Muscle layer of colon (tissue), 2 donors: ENCODE measurements at regions not wholly inside any gene's neighbourhood (a gene's known extent, or its start where the extent isn't known, plus 50 kb on each side); places are given as distances from the start of the nearest gene placed in this dataset.

Experiments
- H3K27ac ChIP-seq: one replicate; pipeline ENCODE4 v1.7.0; 2013; ENCODE audit warnings: low read depth, mild to moderate bottlenecking, low read length, moderate library complexity
- H3K27me3 ChIP-seq, 2 donors: one replicate each; pipeline ENCODE4 v1.7.0; 2013; ENCODE audit warnings: low read length in 2 of 2, mild to moderate bottlenecking in 2 of 2; ENCODE audit not compliant: insufficient read depth in 2 of 2, control insufficient read depth in 1 of 2
- H3K36me3 ChIP-seq: one replicate; pipeline ENCODE4 v1.7.0; 2013; ENCODE audit warnings: mild to moderate bottlenecking, low read length; ENCODE audit not compliant: insufficient read depth
- H3K4me1 ChIP-seq: one replicate; pipeline ENCODE4 v1.7.0; 2013; ENCODE audit warnings: mild to moderate bottlenecking, low read length; ENCODE audit not compliant: insufficient read depth
- H3K4me3 ChIP-seq, 2 donors: one replicate each; pipeline ENCODE4 v1.7.0; 2013; ENCODE audit warnings: low read length in 2 of 2, low read depth in 1 of 2, mild to moderate bottlenecking in 1 of 2, moderate library complexity in 1 of 2
- H3K9ac ChIP-seq: one replicate; pipeline ENCODE4 v1.7.0; 2013; ENCODE audit warnings: low read length
- H3K9me3 ChIP-seq: one replicate; pipeline ENCODE4 v1.7.0; 2013; ENCODE audit warnings: mild to moderate bottlenecking, low read length
- donor health status: abdominal sarcoma.
- donor health status: Adenocarcinoma of cecum.

DNA sequence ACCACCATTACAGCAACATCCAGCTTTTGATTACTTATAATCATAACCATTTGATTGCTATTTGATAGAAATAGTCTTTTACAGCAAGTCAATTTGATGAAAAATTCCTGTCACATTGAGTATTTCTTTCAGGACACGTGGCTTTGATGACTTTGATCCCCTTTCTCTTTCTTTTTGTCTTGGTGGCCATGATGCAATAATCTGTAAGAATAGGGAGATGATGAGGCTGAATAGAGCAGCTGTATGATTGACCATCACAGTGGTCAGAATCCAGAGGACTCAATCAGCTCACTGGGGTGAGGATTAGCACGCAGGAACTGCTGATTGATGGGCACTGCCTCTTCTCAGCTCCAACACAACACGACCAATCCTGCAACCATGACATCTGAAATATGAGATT is 262.7 kb downstream of the PARP8 start:
- no peak overlapping the region for H3K27ac ChIP-seq
- no peaks in the 10 kb centered on the region for H3K36me3 ChIP-seq
- H3K4me1 ChIP-seq, result no peaks in the 10 kb centered on the region
- no peak overlapping the region for H3K4me3 ChIP-seq
- no peak overlapping the region for H3K9ac ChIP-seq
- H3K9me3 ChIP-seq, result no peaks in the 10 kb centered on the region
- no peaks in the 10 kb centered on the region for H3K27me3 ChIP-seq

DNA sequence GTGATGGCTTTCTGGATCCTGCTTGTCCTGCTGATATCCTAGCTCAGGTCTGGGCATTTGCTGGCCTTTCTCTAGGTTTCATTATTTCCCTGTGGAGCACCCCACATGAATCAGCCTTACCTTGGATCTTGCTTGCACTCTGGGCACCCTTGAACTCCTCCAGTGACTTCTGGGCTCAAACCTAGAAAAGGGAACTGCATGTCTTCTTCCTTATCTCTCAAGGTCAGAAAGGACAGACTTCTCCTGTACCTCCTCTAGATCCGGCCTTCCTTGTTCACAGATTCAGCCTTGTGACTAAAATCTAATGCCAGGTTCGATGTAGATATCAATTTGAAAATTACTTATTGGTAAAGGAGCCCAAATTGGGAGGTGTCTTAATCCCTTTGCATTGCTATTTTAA is 267.9 kb downstream of the PARP8 start:
- no peaks in the 10 kb centered on the region for H3K4me1 ChIP-seq
- H3K4me3 ChIP-seq, result no peak overlapping the region

DNA sequence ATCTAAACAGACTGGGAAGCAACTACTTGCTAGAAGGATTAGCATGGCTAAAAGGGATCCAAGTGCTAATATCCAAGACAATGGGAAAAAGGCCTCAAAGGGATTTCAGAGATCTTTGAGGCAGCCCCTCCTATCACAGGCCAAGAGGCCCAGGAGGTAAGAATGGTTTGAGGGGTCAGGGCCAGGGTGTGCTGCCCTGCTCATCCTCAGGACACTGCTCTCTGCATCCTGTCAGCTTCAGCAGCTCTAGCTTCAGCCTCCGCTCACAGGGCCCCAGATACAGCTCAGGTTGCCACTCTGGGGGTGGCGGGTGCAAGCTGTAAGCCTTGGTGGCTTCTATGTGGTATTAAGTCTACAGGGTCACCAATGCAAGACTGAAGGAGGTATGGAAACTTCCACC is 278.7 kb downstream of the PARP8 start:
- Histone ChIP-seq H3K9ac (no peak overlapping the region), H3K27me3 (no peaks in the 10 kb centered on the region), H3K4me3 (no peak overlapping the region), H3K36me3 (no peaks in the 10 kb centered on the region), H3K9me3 (no peaks in the 10 kb centered on the region), H3K27ac (no peak overlapping the region), H3K4me1 (no peaks in the 10 kb centered on the region)

More for the DNA sequence above, 267.9 kb downstream of the PARP8 start:
- Histone ChIP-seq H3K27ac (no peak overlapping the region), H3K9ac (no peak overlapping the region), H3K27me3 (no peaks in the 10 kb centered on the region), H3K9me3 (no peaks in the 10 kb centered on the region), H3K36me3 (no peaks in the 10 kb centered on the region)

DNA sequence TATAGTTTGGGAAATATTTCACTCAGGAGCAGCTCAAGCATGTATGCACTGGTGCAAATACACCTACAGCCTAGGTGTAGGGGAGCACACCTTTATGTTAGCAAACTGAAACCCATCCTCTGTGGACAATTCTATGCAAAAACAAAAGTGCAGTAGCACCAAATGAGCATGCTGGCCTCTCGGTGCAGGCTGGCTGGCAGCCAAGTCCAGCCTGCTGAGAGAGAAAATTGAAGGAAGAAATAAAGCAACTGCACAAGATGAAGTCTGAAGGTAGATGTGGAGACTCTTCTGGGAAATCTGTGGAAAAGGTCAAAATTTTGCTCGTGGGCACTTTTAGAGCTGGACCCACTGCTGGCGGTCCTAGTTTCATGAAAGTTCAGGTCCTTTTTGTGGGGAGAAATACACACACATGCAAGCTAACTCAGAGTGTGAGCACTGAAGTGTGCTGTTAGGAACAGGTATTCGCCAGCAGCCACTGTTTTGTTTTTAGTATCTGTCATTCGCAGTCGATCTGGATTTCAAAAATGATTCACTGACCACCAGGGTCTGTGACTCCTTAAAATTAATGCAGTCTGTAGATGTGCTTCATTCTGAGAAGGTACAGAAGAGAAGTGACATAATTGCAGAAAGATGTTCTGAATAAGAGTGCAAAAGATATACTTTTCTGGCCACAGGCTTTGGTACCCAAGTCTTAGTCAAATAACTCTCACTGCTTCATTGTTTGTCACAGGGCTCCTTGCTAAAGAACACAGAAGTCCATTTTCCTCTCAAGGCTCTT is 281.7 kb downstream of the PARP8 start:
- no peaks in the 10 kb centered on the region for H3K36me3 ChIP-seq
- no peak overlapping the region for H3K27ac ChIP-seq
- no peaks in the 10 kb centered on the region for H3K4me1 ChIP-seq
- H3K4me3 ChIP-seq, result no peak overlapping the region
- no peaks in the 10 kb centered on the region for H3K27me3 ChIP-seq
- H3K9me3 ChIP-seq, result no peaks in the 10 kb centered on the region
- no peak overlapping the region for H3K9ac ChIP-seq

DNA sequence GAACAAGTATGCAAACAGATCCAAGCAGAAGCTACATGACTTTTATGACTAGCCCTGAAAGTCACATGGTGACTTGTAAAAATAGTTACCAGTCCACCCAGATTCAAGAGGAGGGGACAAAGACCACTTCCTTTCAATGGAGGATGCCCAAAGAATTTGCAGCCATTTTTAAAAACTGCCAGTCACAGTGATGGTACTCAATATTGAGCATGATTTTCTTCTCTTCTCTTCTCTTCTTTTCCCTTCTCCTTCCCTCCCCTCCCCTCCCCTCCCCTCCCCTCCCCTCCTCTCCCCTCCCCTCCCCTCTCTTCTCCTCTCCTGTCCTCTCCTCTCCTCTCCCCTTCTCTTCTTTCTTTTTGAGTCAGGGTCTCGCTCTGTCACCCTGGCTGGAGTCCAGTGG is 286.9 kb downstream of the PARP8 start:
- H3K4me3 ChIP-seq, result no peak overlapping the region
- H3K9ac ChIP-seq, result no peak overlapping the region
- H3K27ac ChIP-seq, result no peak overlapping the region
- no peaks in the 10 kb centered on the region for H3K36me3 ChIP-seq
- H3K27me3 ChIP-seq, result no peaks in the 10 kb centered on the region
- H3K9me3 ChIP-seq, result no peaks in the 10 kb centered on the region
- no peaks in the 10 kb centered on the region for H3K4me1 ChIP-seq

DNA sequence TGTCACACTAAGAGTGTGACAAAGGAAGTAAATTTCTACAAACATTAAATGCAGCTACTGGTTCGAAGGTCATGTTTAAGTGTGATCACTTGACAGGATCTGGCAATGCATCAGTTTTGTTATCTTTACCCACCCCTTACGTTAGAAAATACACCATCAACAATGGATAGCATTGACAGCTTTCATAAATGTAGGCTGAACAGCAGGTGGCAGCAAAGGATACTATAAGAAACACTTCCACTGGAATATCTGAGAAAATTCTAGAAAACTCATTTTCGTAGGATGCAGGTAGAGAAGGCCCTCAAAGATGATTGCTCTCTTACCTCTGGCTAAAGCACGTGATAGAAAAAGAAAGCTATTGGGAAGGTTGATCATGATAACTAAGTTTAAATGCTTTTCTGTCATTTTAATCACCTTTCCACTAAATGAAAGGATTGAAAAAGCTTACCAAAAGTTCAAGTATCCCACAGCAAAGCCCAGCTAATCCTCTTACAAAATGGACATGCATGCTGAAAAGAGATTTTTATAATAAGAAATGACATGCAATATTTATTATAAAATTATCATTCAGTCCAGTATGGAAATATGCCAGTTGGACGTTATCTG is 292.5 kb downstream of the PARP8 start:
- Histone ChIP-seq H3K36me3 (no peaks in the 10 kb centered on the region), H3K9ac (no peak overlapping the region), H3K4me3 (no peak overlapping the region), H3K27ac (no peak overlapping the region), H3K27me3 (peaks cover 14 to 23% of the 10 kb centered on the region in 2 donors), H3K4me1 (peaks cover 13% of the 10 kb centered on the region), H3K9me3 (no peaks in the 10 kb centered on the region)

DNA sequence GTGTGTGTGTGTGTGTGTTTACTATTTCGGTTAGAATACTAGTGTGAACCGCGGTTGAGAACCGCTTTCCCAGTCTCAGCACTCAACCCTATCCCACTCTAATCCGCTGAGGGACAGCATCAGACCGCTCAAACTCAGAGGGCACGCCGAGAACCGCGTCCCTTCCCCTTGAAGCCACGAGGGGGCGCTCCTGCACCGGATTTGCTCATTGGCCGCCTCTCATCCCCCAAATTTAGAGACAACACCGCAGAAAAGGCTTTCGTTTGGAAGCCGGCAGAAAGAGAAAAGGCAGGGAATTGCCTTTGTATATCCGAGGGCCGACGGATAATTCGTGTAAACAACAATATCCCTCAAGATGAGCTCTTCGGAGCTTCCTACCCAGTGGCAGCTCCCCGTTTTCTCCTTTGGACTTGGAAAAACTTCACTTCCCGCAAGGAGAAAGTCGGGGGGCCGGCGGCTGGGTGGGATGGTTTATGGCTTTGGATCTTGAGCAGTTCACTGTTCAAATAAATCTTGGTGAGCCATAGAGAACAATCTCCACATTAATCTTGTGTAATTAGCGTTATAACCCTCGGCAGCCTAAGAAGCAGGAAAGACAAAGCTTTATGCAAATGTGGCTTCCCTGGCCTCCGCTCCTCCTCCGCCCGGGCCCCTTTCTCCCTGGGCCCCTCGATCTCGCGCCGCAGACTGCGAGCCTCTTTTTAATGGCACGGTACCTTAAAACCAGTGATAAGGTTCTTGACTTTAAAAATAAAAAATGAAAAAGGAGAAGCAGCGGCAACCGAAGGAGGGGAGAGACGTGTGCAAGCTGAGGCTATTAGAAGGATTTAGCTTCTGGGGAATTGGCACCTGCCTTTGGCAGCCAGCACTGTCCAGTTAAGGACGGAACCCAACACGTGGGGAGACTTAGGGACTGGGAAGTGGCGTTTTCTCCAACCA is 296.8 kb downstream of the PARP8 start:
- Histone ChIP-seq H3K4me3 (peak overlapping the region; percentile 44 to 55), H3K27ac (no peak overlapping the region), H3K9ac (no peak overlapping the region), H3K36me3 (no peaks in the 10 kb centered on the region), H3K9me3 (no peaks in the 10 kb centered on the region), H3K4me1 (peaks cover 27% of the 10 kb centered on the region), H3K27me3 (peaks cover 56 to 65% of the 10 kb centered on the region in 2 donors)

DNA sequence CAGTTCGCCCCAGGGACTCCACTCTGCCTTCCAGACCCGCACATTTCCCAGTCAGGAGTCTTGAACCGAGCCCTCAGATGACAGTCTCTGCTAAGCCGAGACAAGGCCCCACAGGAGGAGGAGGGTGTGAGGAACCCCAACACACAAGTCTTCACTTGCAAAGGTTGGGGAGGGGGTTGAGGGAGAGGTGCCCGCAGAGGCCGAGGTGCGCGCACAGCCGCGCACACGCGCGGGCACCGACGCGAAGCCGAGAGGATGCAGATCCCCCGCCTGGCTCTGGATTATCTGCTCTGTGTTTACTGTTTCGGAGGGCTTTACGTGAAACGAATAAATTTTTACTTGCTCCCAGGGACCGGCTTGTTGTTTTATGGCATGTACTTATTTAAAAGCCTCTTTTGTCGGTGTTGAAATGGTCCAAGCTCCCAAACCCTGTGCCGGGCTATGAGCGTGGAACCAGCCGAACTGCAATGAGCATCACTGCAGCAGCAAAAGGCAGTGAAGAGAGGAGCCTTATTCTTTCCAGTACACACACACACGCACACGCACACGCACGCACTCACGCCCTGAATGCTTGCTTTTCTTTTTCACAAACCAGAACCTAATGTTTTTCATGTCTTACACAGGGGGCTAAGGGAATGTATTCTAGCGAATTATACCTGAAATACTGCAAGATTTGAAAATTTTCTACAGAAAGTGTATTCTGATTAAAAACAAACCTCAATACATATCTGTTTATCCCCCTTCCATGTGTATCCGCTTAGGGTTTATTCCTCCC is 297.7 kb downstream of the PARP8 start:
- Histone ChIP-seq H3K9me3 (no peaks in the 10 kb centered on the region), H3K9ac (no peak overlapping the region), H3K4me3 (peak overlapping the region in 1 of 2 donors; percentile 55), H3K27me3 (peaks cover 66 to 75% of the 10 kb centered on the region in 2 donors), H3K36me3 (no peaks in the 10 kb centered on the region), H3K4me1 (peaks cover 36% of the 10 kb centered on the region), H3K27ac (no peak overlapping the region)

DNA sequence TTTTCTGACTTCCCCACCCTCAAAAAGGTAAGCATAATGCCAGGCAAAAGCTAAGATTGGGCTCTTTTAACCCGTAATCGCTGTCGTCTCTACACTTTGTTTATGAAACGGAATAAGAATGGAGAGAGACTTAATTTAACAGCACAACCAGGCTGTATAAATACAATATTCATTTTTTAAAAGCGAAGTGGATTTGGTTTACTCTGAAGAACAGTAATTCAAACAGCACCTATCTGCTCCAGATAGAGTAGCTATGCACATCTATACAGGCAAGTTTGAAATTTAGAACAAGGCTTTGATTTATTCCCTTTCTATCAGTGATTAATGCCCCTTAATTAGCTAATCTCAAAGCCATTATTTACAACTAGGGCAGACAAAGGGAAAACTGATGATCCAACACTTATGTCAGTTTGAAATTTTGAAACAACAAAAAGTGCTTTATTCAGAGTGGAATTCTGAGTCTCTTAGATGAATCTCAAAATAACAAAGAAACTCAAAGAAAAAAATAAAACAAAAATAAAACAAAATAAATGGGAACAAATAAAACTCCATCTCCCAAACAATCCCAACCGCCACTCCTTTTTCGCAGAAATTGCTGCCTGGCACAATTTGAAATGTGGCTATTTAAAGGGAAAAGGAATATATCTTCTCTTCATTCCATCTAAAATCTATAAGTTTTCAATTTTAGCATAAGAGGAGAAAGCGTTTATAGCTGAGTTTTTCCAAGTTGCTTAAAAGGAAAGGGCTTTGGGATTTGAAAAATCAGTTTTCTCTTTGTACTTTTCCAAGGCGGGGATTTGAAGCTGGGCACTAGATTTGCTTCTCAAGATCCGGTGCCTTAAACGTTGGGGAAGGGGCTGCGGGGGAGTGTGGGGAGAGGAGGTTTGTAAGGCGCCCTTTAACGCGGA is 298.6 kb downstream of the PARP8 start:
- H3K27me3 ChIP-seq, result peaks cover 72 to 83% of the 10 kb centered on the region in 2 donors

DNA sequence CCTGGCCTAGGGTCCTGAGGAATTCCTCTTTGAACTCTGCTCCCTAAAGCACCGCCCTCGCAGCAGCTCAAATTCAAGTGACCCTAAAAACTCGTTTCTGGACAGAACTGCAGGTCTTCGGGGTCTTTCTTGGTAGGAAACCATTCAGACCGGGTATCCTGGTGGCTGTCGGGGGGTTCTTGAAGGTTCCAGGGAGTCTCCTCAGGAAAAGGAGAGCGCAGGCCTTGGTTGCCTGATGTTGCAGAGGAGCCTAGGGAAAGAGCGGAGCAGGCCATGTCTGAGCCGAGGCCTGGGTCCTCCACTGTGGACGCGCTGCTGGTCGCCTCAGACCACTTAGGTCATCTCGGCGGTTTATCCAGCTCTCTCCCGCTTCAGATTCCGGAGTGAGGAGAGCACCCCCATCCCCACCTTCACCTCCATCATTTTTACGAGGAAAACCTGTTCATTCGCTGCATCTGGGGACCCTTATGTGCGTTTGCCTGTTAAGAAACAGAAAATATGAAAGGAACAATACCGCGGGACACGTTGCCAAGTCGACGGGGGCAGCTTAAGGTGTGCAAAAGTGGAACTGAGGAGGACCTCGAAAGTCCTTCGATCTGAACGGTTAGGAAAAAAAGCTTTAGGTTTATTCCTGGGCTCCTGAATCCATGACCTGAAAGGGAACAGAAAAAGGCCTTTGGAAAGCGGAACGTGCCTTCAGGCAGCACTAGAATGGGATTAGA is 299.4 kb downstream of the PARP8 start:
- no peaks in the 10 kb centered on the region for H3K36me3 ChIP-seq
- H3K27ac ChIP-seq, result no peak overlapping the region
- no peak overlapping the region for H3K4me3 ChIP-seq
- H3K9me3 ChIP-seq, result no peaks in the 10 kb centered on the region
- H3K9ac ChIP-seq, result no peak overlapping the region
- peaks cover 44% of the 10 kb centered on the region for H3K4me1 ChIP-seq
- peaks cover 76 to 89% of the 10 kb centered on the region in 2 donors for H3K27me3 ChIP-seq

More for the DNA sequence above, 298.6 kb downstream of the PARP8 start:
- Histone ChIP-seq H3K27ac (no peak overlapping the region), H3K9me3 (no peaks in the 10 kb centered on the region), H3K4me1 (peaks cover 44% of the 10 kb centered on the region), H3K36me3 (no peaks in the 10 kb centered on the region), H3K9ac (no peak overlapping the region), H3K4me3 (no peak overlapping the region)
